WTC11 (cell line): ENCODE measurements at regions not wholly inside any gene's neighbourhood (a gene's known extent, or its start where the extent isn't known, plus 50 kb on each side); places are given as distances from the start of the nearest gene placed in this dataset.

Experiments
- CDX4 ChIP-seq: fragments of 250-450 bp; sonication (Bioruptor Pico); IDR thresholded peaks from 2 replicates; pipeline ENCODE4 v1.9.0; 2021; ENCODE audit warnings: moderate library complexity, mild to moderate bottlenecking, inconsistent platforms, borderline replicate concordance
- CTCF ChIP-seq: fragments of 200-600 bp; IDR thresholded peaks from 2 replicates; pipeline ENCODE4 v1.8.0; 2022; ENCODE audit warnings: antibody characterized with exemption
- FOXP1 ChIP-seq: sonication (generic); formaldehyde crosslinking; IDR thresholded peaks from 2 replicates; pipeline ENCODE4 v1.8.0; 2022; ENCODE audit warnings: missing genetic modification reagents, mild to moderate bottlenecking, moderate library complexity, borderline replicate concordance
- HMGA2 ChIP-seq: fragments of 250-450 bp; sonication (Bioruptor Pico); IDR thresholded peaks from 2 replicates; pipeline ENCODE4 v1.4.0; 2021; ENCODE audit warnings: mild to moderate bottlenecking, moderate library complexity
- JUN ChIP-seq: sonication (generic); formaldehyde crosslinking; IDR thresholded peaks from 2 replicates; pipeline ENCODE4 v1.8.0; 2023; ENCODE audit warnings: mild to moderate bottlenecking, missing genetic modification reagents
- KAT7 ChIP-seq: sonication (generic); formaldehyde crosslinking; IDR thresholded peaks from 2 replicates; pipeline ENCODE4 v1.8.1; 2023; ENCODE audit warnings: missing genetic modification reagents, mild to moderate bottlenecking, borderline replicate concordance
- OVOL2 ChIP-seq: fragments of 250-450 bp; sonication (Bioruptor Pico); IDR thresholded peaks from 2 replicates; pipeline ENCODE4 v1.9.0; 2021; ENCODE audit warnings: mild to moderate bottlenecking, borderline replicate concordance
- PRRX2 ChIP-seq: fragments of 250-450 bp; sonication (Bioruptor Pico); IDR thresholded peaks from 2 replicates; pipeline ENCODE4 v1.8.0; 2021; ENCODE audit warnings: mild to moderate bottlenecking
- RELA ChIP-seq: sonication (generic); formaldehyde crosslinking; IDR thresholded peaks from 2 replicates; pipeline ENCODE4 v1.8.1; 2022; ENCODE audit warnings: missing genetic modification reagents, mild to moderate bottlenecking, borderline replicate concordance
- SMAD4 ChIP-seq: sonication (generic); formaldehyde crosslinking; IDR thresholded peaks from 2 replicates; pipeline ENCODE4 v1.8.0; 2022; ENCODE audit warnings: mild to moderate bottlenecking, missing genetic modification reagents
- ZBTB21 ChIP-seq: sonication (generic); formaldehyde crosslinking; IDR thresholded peaks from 2 replicates; pipeline ENCODE4 v1.8.1; 2023; ENCODE audit warnings: mild to moderate bottlenecking, missing genetic modification reagents, borderline replicate concordance

- no peak for TF ChIP-seq CTCF
- TF ChIP-seq HMGA2 (CRISPR knock-in tag), result no peak
- no peak for TF ChIP-seq JUN (CRISPR knock-in tag)
- TF ChIP-seq KAT7, result no peak
- no peak for TF ChIP-seq OVOL2 (CRISPR knock-in tag)
- no peak for TF ChIP-seq ZBTB21 (CRISPR knock-in tag)
- no peak for TF ChIP-seq PRRX2 (CRISPR knock-in tag)
- no peak for TF ChIP-seq SMAD4 (CRISPR knock-in tag)
- no peak for TF ChIP-seq CDX4 (CRISPR knock-in tag)
- no peak for TF ChIP-seq FOXP1
- TF ChIP-seq RELA, result no peak
Observed at GRCh38 chr2:59684771-59685166, 868.7 kb downstream of the BCL11A start.
